HG02970 (cell line): ENCODE measurements at regions not wholly inside any gene's neighbourhood (a gene's known extent, or its start where the extent isn't known, plus 50 kb on each side); places are given as distances from the start of the nearest gene placed in this dataset.

Source experiments
- ATAC-seq: cut with Tn5 transposase; IDR thresholded peaks from one replicate; pipeline ENCODE4 v1.9.1; 2021; ENCODE audit warnings: mild to moderate bottlenecking, moderate library complexity, moderate number of reproducible peaks; ENCODE audit not compliant: unreplicated experiment, low FRiP score

- ATAC-seq: no peak
These were observed 79.5 kb downstream of the FAM161A start for GRCh38 chr2:61774351-61774750.

DNA sequence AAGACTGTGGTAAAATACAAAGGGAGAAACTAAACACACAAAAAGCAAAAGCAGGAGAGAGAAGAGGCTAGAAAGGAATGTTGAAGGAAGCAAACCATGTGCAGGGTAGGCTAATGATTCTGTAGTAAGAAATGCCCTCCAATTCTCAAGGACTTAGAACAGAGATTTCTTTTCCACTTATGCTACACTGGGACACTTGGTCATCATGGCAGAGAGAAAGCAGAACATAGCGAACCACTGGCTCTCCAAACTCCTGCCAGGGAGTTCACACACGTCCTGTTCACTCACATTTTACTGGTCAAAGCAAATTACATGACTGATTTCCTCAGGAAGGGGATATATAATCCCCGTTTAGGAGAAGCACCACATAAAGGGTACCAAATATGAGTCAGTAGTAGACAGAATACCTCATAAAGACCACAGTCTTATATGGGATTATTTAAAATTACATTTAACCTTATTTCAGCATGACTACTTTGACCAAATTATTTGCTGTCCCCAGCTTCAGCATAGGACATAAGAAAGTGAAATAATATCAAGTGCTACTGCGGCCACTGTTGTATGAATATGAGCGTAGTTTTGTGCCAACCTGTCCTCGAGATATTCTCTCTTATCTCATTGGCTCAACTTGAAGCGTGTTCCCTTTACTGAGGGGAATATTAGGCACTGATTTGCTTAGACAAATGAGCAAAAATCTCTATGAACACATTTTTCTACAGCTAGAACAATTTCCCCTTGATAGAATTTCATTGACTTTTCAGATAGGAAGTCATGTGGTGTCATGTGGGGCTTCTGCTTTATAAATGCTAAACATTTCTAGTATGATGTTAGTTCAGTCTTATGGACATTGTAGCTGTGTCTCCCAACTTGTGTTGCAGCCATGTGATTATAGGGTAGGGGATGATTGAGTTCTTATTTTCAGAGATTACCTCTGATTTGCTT lies 81.7 kb downstream of the FAM161A start:
- ATAC-seq: no peak

DNA sequence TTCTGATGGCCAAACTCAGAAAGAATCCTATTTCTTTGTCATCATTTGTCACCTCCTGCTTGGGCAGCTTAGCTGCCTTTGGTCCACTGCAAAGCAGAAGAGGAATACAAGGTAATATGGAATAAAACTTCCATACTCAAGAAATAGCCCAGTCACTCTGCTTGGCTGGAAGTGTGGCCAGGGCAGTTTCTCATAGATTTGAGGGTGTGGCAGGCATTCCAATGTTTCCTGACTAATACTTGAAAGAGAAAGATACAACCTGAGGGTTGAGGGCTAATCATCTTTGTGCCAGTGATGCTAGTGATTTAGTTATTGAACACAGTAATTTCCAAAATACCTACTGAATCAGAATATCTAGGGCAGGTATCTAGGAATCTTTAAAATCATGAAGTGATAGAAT lies 83.1 kb downstream of the FAM161A start:
- ATAC-seq: no peak

DNA sequence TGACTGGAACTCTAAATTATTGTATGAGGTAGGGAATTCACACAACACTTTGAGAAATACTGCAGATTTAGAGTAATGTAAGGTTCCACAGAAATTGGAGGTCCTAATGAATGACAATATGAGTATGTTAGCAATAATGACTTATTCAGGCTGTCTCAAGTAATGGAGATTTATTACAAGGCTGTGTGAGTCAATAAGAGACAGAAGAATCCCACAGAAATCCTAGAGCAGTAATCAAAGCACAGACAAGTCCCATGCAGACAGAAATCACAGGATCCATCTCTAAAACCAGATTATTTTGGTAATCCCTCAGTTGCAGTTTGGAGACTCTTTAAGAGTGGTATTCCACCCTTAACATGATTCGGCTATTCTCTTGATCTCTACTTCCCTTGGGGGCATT lies 83.6 kb downstream of the FAM161A start:
- ATAC-seq: no peak

GRCh38 chr2:61769093-61769675 lies 84.7 kb downstream of the FAM161A start:
- ATAC-seq: no peak

- peak; percentile 98 for ATAC-seq
These were observed 89.6 kb downstream of the FAM161A start for GRCh38 chr2:61764035-61764800.

DNA sequence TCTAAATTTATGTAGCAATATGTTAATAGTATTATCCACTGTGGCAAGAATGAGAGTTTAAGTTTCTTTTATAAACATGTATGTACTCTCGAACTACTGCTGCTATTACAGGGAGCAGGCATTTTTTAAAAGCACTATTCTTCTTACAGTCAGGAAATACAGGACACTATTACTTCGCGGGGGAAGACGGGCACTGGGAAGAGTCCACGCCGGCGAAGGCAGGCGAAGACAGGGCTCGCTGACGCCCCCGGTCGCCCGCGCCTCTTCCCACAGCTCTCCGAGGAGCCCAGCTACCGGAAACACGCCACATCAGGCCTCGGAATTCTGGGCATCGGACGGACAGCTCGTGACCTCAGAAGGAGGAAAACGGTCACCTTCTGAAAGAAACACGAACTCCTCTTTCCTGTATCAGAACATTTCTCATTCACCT lies 90.2 kb downstream of the FAM161A start:
- peak; percentile 19 for ATAC-seq

DNA sequence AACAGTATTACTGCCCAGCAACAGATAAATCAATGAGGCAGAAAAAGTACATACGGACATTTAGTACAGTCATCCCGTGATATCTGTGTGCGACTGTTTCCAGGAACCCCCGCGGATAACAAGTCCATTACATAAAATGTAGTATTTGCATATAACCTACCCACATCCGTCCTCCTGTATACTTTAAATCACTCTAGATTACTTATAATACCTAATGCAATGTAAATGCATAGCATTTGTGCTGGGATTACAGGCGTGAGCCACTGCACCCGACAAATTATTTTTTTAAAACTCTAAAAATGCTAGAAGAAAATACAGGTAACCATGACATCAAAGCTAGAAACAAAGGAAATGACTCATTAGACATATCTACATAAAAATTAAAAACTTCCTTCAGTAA lies 91.6 kb downstream of the FAM161A start:
- no peak for ATAC-seq

GRCh38 chr2:61759718-61760117 lies 94.1 kb downstream of the FAM161A start:
- ATAC-seq: no peak

DNA sequence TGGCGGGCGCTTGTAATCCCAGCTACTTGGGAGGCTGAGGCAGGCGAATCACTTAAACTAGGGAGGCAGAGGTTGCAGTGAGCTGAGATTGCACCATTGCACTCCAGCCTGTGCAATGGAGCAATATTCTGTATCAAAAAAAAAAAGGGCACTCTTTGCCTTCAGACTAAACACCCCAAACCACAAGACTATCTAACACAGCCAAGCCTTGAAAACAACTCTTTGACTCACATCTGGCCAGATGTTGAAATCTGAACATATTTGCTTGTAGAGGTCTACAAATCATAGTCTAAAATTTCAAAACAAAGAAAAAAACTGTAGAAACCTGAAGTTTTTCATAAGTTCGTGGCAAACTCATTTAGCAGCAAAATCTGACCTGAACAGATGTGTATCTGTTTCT lies 94.9 kb downstream of the FAM161A start:
- no peak for ATAC-seq

DNA sequence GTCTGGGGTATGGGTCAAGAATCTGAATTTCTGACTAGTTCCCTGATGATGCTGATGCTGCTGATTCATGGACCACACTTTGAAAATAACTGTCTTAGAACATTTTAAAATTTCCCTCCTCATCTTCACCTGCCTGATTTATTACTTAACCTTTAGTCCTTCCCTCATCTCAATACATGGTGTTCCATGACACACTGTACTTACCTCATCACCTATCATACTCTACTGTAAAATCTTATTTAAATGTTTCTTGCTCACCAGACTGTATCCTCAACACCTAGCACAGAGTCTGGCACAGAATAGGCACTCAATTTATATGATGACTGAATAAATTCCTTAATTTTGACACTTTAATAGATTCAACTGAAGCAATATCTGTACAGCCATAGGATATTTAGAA lies 95.7 kb downstream of the FAM161A start:
- ATAC-seq: no peak

DNA sequence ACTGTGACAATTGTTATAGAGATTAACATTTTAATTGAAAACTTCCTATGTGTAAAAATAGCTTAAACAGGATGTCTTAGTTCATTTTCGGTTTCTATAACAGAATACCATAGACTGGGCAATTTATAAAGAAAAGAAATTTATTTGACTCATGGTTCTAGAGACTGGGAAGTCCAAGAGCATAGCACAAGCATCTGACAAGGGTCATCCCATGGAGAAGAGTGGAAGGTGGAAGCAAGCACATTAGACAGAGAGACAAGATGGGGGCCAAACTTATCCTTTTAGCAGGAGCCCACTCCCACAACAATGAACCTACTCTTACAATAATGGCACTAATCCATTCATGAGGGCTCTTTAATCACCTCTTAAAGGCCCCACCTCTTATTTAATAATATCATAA lies 100.3 kb downstream of the FAM161A start:
- ATAC-seq: no peak

DNA sequence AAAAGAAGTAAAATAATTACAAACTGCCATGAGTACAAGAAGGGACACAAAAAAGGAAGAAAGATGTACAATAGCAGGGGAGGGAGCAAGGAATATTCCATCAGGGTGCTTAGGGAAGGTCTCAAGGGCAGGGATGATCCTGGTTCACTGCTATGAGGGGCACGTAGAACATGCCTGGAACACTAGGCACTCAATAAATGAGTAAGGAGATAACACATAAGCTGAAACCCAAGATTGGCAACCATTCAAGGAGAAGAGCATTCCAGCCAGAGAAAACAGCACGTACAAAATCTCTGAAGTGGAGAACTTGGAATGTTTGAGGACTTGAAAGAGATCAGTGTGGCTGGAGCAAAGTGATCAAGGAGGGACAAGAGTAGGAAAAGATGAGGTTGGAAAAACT lies 103.2 kb downstream of the FAM161A start:
- no peak for ATAC-seq

- ATAC-seq: no peak
These were observed 110.9 kb downstream of the FAM161A start for GRCh38 chr2:61742955-61743354.

- no peak for ATAC-seq
These were observed 116.0 kb downstream of the FAM161A start for GRCh38 chr2:61737841-61738240.

DNA sequence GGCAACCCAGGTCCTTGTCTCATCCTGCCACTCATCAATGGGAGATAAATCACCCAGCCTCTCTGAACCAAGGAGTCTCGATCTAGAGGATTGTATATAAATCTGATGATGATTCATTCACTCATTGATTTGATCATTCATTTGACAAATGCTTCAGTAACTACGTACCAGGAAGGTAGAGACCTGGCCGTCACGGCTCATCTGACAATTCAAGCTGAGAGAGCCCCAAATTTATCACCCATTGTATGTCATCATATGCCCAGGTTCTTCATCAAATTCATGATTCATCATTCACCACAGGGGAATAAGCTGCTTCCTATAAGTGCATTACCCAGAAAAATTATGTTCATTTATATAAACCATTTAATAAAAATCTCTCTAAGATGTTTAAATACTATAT lies 116.9 kb downstream of the FAM161A start:
- no peak for ATAC-seq

- no peak for ATAC-seq
These were observed 120.3 kb downstream of the FAM161A start for GRCh38 chr2:61733563-61733962.

DNA sequence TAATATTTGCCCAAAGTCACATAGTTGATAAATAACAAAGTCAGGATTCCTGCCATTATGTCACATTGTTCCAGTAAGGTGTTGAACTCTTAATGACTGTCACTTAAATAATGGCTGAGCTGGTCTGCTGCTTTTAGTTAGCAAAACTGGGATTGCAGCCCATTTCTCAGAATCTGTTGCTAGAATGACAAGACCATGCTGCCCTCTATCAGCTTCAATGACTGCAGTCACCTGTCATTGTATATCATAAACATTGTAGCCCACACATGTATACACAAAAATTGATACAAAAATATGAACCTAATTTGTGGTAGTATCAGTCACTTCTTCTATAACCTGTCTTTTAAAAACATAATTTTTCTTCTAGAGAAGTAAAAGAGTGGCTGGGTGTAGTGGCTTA lies 121.1 kb downstream of the FAM161A start:
- no peak for ATAC-seq

- ATAC-seq: no peak
These were observed 126.1 kb downstream of the FAM161A start for GRCh38 chr2:61727746-61728145.

GRCh38 chr2:61726456-61727209 lies 127.2 kb downstream of the FAM161A start:
- ATAC-seq: no peak
